ENCODE measurements at regions not wholly inside any gene's neighbourhood (a gene's known extent, or its start where the extent isn't known, plus 50 kb on each side); places are given as distances from the start of the nearest gene placed in this dataset.

DNA sequence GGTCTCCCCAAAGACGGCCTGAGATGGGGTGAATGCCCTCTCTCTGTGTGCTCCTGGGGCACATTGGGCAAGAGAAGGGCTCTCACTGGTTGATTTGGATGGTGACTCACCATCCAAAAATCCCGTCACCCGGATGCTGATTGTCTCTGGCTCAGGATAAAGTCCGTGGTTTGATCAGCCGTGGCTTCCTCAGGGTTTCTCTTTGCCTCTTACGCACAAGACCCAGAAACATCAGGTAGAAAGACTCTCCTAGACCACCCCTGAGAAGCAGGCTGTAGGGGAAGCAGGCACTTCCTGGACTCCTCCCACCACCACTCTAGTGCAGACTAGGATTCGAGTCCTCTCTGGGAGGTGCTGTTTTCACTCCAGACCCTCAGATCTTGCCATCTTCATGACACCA lies 176.1 kb upstream of the NCAM1 start:
- TF ChIP-seq CAMTA2 (CRISPR knock-in tag; IDR thresholded peaks at IDR 0.05; ENCODE audit: borderline replicate concordance) (no peak), POLR2AphosphoS5 (IDR thresholded peaks at IDR 0.05; ENCODE audit: low read depth, low read length) (no peak), ZNF484 (CRISPR knock-in tag; IDR thresholded peaks at IDR 0.05; ENCODE audit: borderline replicate concordance, low read depth) (no peak), ATRX (CRISPR knock-in tag; IDR thresholded peaks at IDR 0.05; ENCODE audit: borderline replicate concordance) (no peak), JUN (CRISPR knock-in tag; IDR thresholded peaks at IDR 0.05) (no peak)

All from HepG2 (cell line).